ENCODE measurements at regions not wholly inside any gene's neighbourhood (a gene's known extent, or its start where the extent isn't known, plus 50 kb on each side); places are given as distances from the start of the nearest gene placed in this dataset.
"Not testable (repeated sequence)": the region's sequence is repeated elsewhere in the genome, so short reads cannot be mapped to it uniquely, and the experiment has no call there.

DNA sequence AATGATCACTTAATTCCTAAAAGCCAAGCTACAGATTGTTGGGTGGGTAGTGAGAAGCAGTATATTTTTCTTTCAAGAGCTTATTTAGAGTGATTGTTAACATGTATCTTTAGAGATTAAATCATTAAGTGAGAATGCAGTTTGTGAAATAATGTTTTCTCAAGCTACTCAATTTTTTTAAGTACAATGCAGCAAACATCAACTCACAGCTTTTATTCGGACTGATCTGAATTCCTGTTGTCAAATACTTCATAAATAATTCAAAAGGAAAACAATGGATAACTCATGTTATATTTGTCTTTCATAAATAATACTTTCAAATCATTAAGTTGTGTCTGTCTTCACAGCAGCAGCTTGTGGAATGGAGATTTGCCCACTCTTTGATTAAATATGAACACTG lies 271.1 kb upstream of the DEPDC1 start:
- no peak for TF ChIP-seq CTCF (IDR thresholded peaks at IDR 0.05; ENCODE audit: low read depth, low read length, missing control alignments)
- DNase-seq (ENCODE audit: extremely low read depth, low read depth), result no peak
- no peak overlapping the region for H3K4me3 ChIP-seq (replicated peaks; ENCODE audit: low read depth, low read length)

DNA sequence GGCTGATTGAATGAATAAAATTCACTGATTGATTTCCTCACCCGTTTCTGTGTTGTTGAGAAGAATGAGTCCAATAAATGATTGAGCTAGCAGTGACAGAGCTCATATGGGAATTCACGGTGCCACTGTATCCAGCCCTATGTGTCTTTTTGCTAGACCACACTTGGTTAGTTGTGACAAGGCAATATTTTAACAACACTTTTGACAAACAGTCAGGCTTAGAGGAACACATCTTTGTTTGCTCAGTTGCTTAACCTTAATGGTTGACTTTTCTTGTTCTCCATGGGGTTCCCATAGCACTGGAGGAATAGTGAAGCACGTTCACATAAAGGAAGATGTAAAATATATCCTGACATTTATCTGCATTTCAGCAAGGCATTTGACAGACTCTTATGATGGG lies 273.9 kb upstream of the DEPDC1 start:
- no peak for DNase-seq (ENCODE audit: extremely low read depth, low read depth)
- no peak for TF ChIP-seq CTCF (IDR thresholded peaks at IDR 0.05; ENCODE audit: low read depth, low read length, missing control alignments)
- H3K4me3 ChIP-seq (replicated peaks; ENCODE audit: low read depth, low read length), result no peak overlapping the region

DNA sequence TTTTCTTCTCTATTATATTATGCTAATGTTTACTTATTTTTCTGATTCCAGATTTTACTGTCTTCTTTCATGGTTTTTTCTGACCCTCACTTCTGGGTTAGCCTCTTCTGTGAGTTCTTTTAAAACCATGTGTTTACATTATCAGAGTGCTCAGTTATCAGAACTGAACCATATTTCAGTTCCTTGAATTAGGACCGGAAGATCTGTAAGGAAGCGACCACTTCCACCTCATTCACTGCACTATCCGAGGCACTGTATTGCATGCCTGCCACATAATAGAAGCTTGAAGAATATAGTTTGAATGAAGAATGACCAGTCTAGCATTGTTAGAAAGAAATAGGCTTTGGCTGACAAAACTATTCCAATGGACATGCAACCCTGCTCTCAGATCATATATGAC lies 281.0 kb upstream of the DEPDC1 start:
- DNase-seq (ENCODE audit: extremely low read depth, low read depth), result no peak
- H3K4me3 ChIP-seq (replicated peaks; ENCODE audit: low read depth, low read length), result no peak overlapping the region
- no peak for TF ChIP-seq CTCF (IDR thresholded peaks at IDR 0.05; ENCODE audit: low read depth, low read length, missing control alignments)

- not testable (repeated sequence) for DNase-seq (ENCODE audit: extremely low read depth, low read depth); H3K4me3 ChIP-seq (replicated peaks; ENCODE audit: low read depth, low read length)
Observed at GRCh38 chr1:68779841-68780240, 283.0 kb upstream of the DEPDC1 start.

- no peak for TF ChIP-seq CTCF (IDR thresholded peaks at IDR 0.05; ENCODE audit: low read depth, low read length, missing control alignments)
- no peak overlapping the region for H3K4me3 ChIP-seq (replicated peaks; ENCODE audit: low read depth, low read length)
- no peak for DNase-seq (ENCODE audit: extremely low read depth, low read depth)
Observed at GRCh38 chr1:68780919-68781318, 284.0 kb upstream of the DEPDC1 start.

DNA sequence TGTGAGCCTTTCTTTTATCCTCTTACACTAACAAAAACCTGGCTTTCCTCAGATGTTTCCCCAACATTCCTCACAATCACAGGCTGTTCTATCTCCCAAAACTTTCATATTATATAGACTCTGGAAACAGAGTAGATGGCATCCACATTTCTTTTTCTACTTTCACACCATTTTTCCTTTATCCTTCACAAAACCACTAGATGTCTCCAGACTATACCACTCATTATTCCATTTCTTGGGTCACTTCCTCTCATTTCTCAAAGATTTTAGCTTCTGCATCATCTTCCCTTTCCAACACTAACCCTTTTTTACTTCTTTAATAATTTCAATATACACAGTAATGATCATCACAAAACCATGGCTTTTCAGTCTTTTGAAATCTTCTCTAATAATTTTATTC lies 286.0 kb upstream of the DEPDC1 start:
- TF ChIP-seq CTCF (IDR thresholded peaks at IDR 0.05; ENCODE audit: low read depth, low read length, missing control alignments), result no peak
- no peak overlapping the region for H3K4me3 ChIP-seq (replicated peaks; ENCODE audit: low read depth, low read length)
- DNase-seq (ENCODE audit: extremely low read depth, low read depth), result no peak

DNA sequence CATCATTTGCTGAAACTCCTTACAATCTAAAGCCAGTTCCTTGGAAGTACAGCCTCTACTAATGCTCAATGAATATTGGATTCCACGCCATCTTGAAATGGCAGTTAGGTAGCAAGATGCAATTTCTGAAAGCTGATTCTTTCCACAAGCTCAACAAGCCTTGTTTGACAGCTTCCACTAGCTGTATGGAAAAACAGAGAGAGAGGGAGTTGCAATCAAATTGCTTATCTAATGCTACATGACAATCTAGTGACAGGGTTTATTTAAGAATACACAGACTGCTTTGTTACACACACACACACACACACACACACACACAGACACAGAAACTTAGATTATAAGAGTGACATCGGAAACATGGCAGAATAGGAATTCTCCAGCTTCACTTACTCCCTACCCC lies 288.4 kb upstream of the DEPDC1 start:
- TF ChIP-seq CTCF (IDR thresholded peaks at IDR 0.05; ENCODE audit: low read depth, low read length, missing control alignments), result no peak
- no peak for DNase-seq (ENCODE audit: extremely low read depth, low read depth)
- no peak overlapping the region for H3K4me3 ChIP-seq (replicated peaks; ENCODE audit: low read depth, low read length)
